DND-41 (cell line): ENCODE measurements at regions not wholly inside any gene's neighbourhood (a gene's known extent, or its start where the extent isn't known, plus 50 kb on each side); places are given as distances from the start of the nearest gene placed in this dataset.
"Not testable (repeated sequence)": the region's sequence is repeated elsewhere in the genome, so short reads cannot be mapped to it uniquely, and the experiment has no call there.

Experiments
- EZH2 ChIP-seq: IDR thresholded peaks from 3 replicates; pipeline ENCODE4 v1.6.1; 2012; ENCODE audit warnings: borderline replicate concordance, low read depth, mild to moderate bottlenecking, moderate library complexity, low read length, inconsistent platforms; ENCODE audit not compliant: severe bottlenecking
- TF ChIP-seq, protein P1 (sequence below): IDR thresholded peaks from 2 replicates; pipeline ENCODE4 v1.5.1; 2012; ENCODE audit warnings: borderline replicate concordance, low read length, moderate library complexity, mild to moderate bottlenecking; ENCODE audit not compliant: poor library complexity, severe bottlenecking; ENCODE audit errors: extremely low read depth

DNA sequence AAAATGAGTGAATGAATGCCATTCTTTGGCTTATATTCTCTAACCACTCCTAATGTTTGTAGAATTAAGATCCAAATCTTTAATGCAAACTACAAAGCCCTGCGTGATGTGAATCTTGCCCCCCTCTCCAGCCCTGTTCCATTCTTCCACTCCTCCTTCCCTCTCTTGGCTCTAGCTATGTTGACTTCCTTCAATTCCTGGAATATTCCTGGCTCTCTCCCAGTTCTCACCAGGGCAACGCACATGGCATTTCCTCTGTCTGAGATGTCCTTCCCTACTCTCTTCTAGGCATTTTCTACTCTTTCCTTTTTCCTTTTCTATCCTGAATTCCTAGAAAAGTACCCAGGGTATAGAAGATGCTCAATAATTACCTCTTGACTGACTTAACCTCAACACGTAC is 446.0 kb upstream of the ADAMTS9 start:
- TF ChIP-seq, protein P1, sequence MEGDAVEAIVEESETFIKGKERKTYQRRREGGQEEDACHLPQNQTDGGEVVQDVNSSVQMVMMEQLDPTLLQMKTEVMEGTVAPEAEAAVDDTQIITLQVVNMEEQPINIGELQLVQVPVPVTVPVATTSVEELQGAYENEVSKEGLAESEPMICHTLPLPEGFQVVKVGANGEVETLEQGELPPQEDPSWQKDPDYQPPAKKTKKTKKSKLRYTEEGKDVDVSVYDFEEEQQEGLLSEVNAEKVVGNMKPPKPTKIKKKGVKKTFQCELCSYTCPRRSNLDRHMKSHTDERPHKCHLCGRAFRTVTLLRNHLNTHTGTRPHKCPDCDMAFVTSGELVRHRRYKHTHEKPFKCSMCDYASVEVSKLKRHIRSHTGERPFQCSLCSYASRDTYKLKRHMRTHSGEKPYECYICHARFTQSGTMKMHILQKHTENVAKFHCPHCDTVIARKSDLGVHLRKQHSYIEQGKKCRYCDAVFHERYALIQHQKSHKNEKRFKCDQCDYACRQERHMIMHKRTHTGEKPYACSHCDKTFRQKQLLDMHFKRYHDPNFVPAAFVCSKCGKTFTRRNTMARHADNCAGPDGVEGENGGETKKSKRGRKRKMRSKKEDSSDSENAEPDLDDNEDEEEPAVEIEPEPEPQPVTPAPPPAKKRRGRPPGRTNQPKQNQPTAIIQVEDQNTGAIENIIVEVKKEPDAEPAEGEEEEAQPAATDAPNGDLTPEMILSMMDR, result not testable (repeated sequence)
- TF ChIP-seq EZH2, result not testable (repeated sequence)
